ENCODE measurements at regions not wholly inside any gene's neighbourhood (a gene's known extent, or its start where the extent isn't known, plus 50 kb on each side); places are given as distances from the start of the nearest gene placed in this dataset.

DNA sequence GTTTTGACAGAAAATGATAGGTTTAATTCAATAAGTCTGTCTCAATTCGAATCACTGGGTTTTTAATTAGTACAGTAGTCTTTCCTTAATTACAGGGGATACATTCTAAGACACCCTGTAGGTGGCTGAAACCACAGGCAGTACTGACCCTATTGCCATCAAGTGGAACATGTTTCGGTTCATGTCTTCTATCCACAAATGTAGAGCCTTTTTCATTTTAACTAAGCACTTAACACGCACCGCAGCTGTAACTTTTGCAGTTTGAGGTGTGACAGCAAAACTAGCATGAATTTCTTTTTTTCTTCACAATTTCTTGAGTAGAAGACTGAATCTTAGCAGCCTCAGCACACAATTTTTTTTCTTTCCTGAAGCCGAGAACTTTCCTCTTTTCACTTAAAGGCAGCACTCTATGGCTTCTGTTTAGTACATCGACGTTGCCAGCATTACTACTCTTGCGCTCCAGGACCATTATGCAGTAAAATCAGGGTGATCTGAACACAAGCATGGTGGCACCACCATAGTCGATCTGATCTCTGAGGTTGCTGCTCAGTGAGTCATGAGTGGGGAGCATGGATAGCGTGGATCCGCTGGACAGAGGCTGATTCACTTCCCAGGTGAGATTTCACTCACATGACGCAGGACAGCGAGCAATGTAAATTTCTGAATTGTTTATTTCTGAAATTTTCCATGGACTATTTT lies 805.1 kb downstream of the RNF144A start:
- TF ChIP-seq, protein P1, sequence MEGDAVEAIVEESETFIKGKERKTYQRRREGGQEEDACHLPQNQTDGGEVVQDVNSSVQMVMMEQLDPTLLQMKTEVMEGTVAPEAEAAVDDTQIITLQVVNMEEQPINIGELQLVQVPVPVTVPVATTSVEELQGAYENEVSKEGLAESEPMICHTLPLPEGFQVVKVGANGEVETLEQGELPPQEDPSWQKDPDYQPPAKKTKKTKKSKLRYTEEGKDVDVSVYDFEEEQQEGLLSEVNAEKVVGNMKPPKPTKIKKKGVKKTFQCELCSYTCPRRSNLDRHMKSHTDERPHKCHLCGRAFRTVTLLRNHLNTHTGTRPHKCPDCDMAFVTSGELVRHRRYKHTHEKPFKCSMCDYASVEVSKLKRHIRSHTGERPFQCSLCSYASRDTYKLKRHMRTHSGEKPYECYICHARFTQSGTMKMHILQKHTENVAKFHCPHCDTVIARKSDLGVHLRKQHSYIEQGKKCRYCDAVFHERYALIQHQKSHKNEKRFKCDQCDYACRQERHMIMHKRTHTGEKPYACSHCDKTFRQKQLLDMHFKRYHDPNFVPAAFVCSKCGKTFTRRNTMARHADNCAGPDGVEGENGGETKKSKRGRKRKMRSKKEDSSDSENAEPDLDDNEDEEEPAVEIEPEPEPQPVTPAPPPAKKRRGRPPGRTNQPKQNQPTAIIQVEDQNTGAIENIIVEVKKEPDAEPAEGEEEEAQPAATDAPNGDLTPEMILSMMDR (IDR thresholded peaks at IDR 0.05), result no peak
- WGBS, 2 donors, result 95% methylated on average over 13 of the region's 13 CpGs
- Histone ChIP-seq H3K27ac (no peak overlapping the region), H3K27me3 (no peaks in the 10 kb centered on the region), H3K36me3 (no peaks in the 10 kb centered on the region), H3K4me1 (peaks cover 0 to 3% (median 0%) of the 10 kb centered on the region in 3 donors), H3K4me3 (no peak overlapping the region), H3K9me3 (no peaks in the 10 kb centered on the region)
- intact Hi-C loops (cut with DNase I), result no loop called here
- no peak for DNase-seq
- ATAC-seq, result no peak
- FAIRE-seq, result no peak

GRCh38 chr2:7724336-7724735 lies 807.1 kb downstream of the RNF144A start:
- 62 to 67% methylated on average over 5 of the region's 5 CpGs for WGBS, 2 donors
- no peaks in the 10 kb centered on the region for H3K36me3 ChIP-seq
- intact Hi-C loops (cut with DNase I), result no loop called here
- H3K9me3 ChIP-seq, result no peaks in the 10 kb centered on the region
- TF ChIP-seq, protein P1 (IDR thresholded peaks at IDR 0.05), result no peak
- no peak overlapping the region for H3K4me3 ChIP-seq
- H3K27me3 ChIP-seq, result no peaks in the 10 kb centered on the region
- no peak overlapping the region for H3K27ac ChIP-seq
- DNase-seq, result no peak
- no peak for ATAC-seq
- H3K4me1 ChIP-seq, result peaks cover 0 to 3% (median 0%) of the 10 kb centered on the region in 3 donors
- no peak for FAIRE-seq

DNA sequence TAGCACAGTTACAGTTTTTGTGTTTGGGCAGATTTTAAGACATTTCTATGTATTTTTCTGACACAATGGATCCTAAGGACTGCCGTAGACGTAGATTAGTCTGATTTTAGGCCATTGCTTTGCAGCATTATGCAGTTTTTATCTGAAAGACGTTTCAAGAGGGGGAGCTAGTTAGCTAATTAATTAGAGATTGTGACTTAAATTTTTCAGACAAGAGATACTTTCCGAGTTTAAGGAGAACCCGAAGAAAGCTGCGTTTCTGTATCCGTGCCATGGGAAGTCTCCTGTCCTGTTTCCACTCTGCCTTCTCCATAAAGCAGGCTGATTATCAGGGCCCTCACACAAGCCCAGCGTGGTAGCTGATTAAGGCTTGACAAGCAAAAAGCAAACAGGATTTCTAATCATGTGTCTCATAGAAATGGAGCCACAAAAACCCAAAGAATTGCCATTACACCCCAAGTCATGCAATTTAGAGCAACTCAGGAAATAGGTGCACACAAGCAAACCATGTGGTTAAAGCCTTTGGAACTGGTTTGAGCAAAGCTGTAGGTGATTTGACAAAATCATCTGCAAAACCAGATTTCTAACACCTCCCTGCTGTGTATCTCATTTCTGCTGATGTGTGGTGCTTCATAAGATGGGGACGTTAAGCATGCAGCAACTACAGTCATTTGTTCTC lies 808.1 kb downstream of the RNF144A start:
- Histone ChIP-seq H3K27me3 (no peaks in the 10 kb centered on the region), H3K36me3 (no peaks in the 10 kb centered on the region), H3K9me3 (no peaks in the 10 kb centered on the region), H3K4me1 (peaks cover 0 to 3% (median 0%) of the 10 kb centered on the region in 3 donors), H3K27ac (no peak overlapping the region), H3K4me3 (no peak overlapping the region)
- TF ChIP-seq, protein P1 (IDR thresholded peaks at IDR 0.05), result no peak
- intact Hi-C loops (cut with DNase I), result no loop called here
- FAIRE-seq (no peak), DNase-seq (no peak), ATAC-seq (peak in 3 of 4 donors; percentile 9 to 43 (median 32))
- 43 to 45% methylated on average over 9 of the region's 9 CpGs for WGBS, 2 donors

GRCh38 chr2:7725850-7726242 lies 808.6 kb downstream of the RNF144A start:
- Histone ChIP-seq H3K27ac (no peak overlapping the region), H3K36me3 (no peaks in the 10 kb centered on the region), H3K4me1 (peaks cover 0 to 2% (median 0%) of the 10 kb centered on the region in 3 donors), H3K9me3 (no peaks in the 10 kb centered on the region), H3K4me3 (no peak overlapping the region), H3K27me3 (no peaks in the 10 kb centered on the region)
- intact Hi-C loops (cut with DNase I), result no loop called here
- DNase-seq (no peak), ATAC-seq (no peak), FAIRE-seq (no peak)
- TF ChIP-seq, protein P1 (IDR thresholded peaks at IDR 0.05), result no peak
- WGBS, 2 donors, result 93 to 95% methylated on average over 1 of the region's 1 CpG

GRCh38 chr2:7726989-7727388 lies 809.8 kb downstream of the RNF144A start:
- intact Hi-C loops (cut with DNase I), result no loop called here
- DNase-seq, result no peak
- Histone ChIP-seq H3K27ac (no peak overlapping the region), H3K9me3 (no peaks in the 10 kb centered on the region), H3K36me3 (no peaks in the 10 kb centered on the region), H3K4me1 (no peaks in the 10 kb centered on the region), H3K27me3 (no peaks in the 10 kb centered on the region), H3K4me3 (no peak overlapping the region)
- TF ChIP-seq, protein P1 (IDR thresholded peaks at IDR 0.05), result no peak
- WGBS, 2 donors, result 85 to 93% methylated on average over 3 of the region's 3 CpGs
- FAIRE-seq, result no peak
- ATAC-seq, result no peak
